ENCODE measurements at regions not wholly inside any gene's neighbourhood (a gene's known extent, or its start where the extent isn't known, plus 50 kb on each side); places are given as distances from the start of the nearest gene placed in this dataset.
"Not testable (repeated sequence)": the region's sequence is repeated elsewhere in the genome, so short reads cannot be mapped to it uniquely, and the experiment has no call there.

GRCh38 chr12:131229079-131229425 lies 275.3 kb downstream of the ADGRD1 start:
- intact Hi-C loops (cut with micrococcal nuclease) = not testable (repeated sequence)

GRCh38 chr12:131229426-131230339 lies 276.0 kb downstream of the ADGRD1 start:
- intact Hi-C loops (cut with micrococcal nuclease) = no loop called here

- intact Hi-C loops (cut with micrococcal nuclease) = no loop called here
These were observed 276.8 kb downstream of the ADGRD1 start for GRCh38 chr12:131230340-131231031.

- intact Hi-C loops (cut with micrococcal nuclease) = no loop called here
These were observed 277.6 kb downstream of the ADGRD1 start for GRCh38 chr12:131231032-131231980.

- intact Hi-C loops (cut with micrococcal nuclease) = no loop called here
These were observed 278.3 kb downstream of the ADGRD1 start for GRCh38 chr12:131232036-131232435.

GRCh38 chr12:131232872-131233271 lies 279.2 kb downstream of the ADGRD1 start:
- intact Hi-C loops (cut with micrococcal nuclease) = not testable (repeated sequence)

GRCh38 chr12:131233850-131234789 lies 280.4 kb downstream of the ADGRD1 start:
- intact Hi-C loops (cut with micrococcal nuclease) = not testable (repeated sequence)

- intact Hi-C loops (cut with micrococcal nuclease) = not testable (repeated sequence)
These were observed 281.1 kb downstream of the ADGRD1 start for GRCh38 chr12:131234841-131235271.

- intact Hi-C loops (cut with micrococcal nuclease) = no loop called here
These were observed 282.2 kb downstream of the ADGRD1 start for GRCh38 chr12:131235871-131236271.

GRCh38 chr12:131239384-131240094 lies 285.8 kb downstream of the ADGRD1 start:
- intact Hi-C loops (cut with micrococcal nuclease) = no loop called here

- intact Hi-C loops (cut with micrococcal nuclease) = no loop called here
These were observed 287.8 kb downstream of the ADGRD1 start for GRCh38 chr12:131241517-131241916.

GRCh38 chr12:131242741-131243496 lies 289.2 kb downstream of the ADGRD1 start:
- intact Hi-C loops (cut with micrococcal nuclease) = no loop called here

GRCh38 chr12:131244157-131244688 lies 290.5 kb downstream of the ADGRD1 start:
- intact Hi-C loops (cut with micrococcal nuclease) = not testable (repeated sequence)

GRCh38 chr12:131245161-131245560 lies 291.5 kb downstream of the ADGRD1 start:
- intact Hi-C loops (cut with micrococcal nuclease) = not testable (repeated sequence)

GRCh38 chr12:131245564-131246355 lies 292.1 kb downstream of the ADGRD1 start:
- intact Hi-C loops (cut with micrococcal nuclease) = no loop called here

- intact Hi-C loops (cut with micrococcal nuclease) = not testable (repeated sequence)
These were observed 293.5 kb downstream of the ADGRD1 start for GRCh38 chr12:131247026-131247725.

- intact Hi-C loops (cut with micrococcal nuclease) = not testable (repeated sequence)
These were observed 294.2 kb downstream of the ADGRD1 start for GRCh38 chr12:131247875-131248274.

Measured in T-helper 1 cell treated with Interleukin-12 subunit alpha and Interleukin-12 subunit beta and Interleukin-4 antibody, amounts not matched to agents 30 ng/mL and 1 ng/mL, for 36 hours (primary cell).